Hypothalamus (tissue), 51 donors: ENCODE measurements at regions not wholly inside any gene's neighbourhood (a gene's known extent, or its start where the extent isn't known, plus 50 kb on each side); places are given as distances from the start of the nearest gene placed in this dataset.
A peak's percentile ranks its signal among the peaks of the same experiment; 100 is the strongest.
"Not testable (repeated sequence)": the region's sequence is repeated elsewhere in the genome, so short reads cannot be mapped to it uniquely, and the experiment has no call there.

ENCODE experiments used
- DNase-seq, 51 donors: peaks; one replicate each; lab custom pipeline; 2025; lab: John Stamatoyannopoulos, UW

DNA sequence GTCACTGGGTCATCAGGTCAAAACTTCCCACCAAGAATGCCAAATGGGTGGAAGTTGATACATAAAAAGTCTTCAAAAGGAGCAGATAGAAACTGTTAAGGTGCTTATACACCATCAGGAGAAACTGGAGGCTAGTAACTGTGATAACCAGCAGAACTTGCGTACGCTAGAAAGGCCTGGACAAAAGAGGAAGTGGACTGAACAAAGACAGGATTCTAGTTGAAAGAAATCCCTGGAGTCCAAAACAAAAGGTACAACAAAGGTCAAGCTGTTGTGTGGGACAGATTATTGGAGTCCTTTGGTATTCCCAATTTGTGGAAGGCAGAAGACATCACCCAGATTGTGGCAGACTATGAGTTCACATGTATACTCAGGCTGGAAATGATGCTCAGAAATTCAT is 215.8 kb upstream of the PBX1 start:
- DNase-seq: no peak

DNA sequence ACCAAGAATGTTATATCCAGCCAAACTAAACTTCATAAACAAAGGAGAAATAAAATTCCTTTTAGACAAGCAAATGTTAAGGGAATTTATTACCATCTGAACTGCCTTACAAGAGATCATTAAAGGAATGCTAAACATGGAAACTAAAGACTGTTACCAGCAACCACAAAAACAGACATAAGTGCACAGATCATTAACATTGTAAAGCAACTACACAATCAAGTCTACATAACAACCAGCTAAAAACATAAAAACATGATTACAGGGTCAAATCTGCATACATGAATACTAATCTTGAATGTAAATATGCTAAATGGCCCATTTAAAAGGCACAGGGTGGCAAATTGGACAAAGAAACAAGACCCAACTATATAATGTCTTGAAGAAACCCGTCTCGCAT is 211.0 kb upstream of the PBX1 start:
- DNase-seq: no peak

DNA sequence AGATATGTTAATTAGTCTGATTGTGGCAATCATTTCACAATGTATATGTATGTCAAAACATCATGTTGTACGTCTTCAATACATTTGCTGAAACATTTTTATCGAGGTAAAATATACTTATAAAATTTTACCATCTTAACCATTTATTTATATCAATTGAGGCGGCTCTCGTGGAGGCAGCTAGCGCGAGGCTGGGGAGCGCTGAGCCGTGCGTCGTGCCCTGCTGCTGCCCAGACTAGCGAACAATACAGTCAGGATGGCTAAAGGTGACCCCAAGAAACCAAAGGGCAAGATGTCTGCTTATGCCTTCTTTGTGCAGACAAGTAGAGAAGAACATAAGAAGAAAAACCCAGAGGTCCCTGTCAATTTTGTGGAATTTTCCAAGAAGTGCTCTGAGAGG is 202.5 kb upstream of the PBX1 start:
- DNase-seq: no peak

DNA sequence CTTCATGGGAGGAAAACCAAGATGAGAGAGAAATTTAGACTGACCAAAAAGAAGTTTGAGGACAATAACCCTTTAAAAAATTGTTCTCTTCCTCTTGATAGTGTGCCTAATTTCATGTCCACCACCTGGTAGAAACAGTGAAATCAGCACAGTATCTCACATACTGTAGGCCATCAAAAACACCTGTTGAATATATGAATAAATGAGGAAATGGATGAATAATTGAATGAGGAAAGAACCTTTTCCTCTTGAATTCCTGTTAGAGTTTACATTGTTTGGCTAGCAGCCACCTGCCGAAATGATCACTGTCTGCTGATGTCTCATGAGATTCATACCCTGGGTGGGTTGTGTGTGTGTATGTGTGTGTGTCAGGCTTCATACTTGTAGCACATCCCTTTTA is 198.7 kb upstream of the PBX1 start:
- no peak for DNase-seq

DNA sequence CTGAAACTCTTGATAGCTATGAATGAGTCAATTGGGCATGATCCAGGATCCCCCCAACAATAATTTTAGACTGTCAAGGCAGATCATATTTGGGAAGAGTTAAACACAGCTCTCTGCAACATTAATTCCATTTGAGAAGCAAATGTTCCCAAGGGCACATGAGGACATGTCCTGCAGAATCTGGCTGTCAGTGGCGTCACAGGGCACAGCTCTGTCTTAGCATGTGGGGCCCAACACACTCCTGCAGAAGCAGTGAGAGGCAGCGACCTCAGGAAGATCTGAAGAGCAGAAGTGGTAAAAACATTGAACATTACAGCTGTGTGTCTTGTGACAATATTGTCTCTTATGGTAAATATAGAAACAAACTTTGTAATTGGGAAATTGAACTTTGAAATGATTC is 197.1 kb upstream of the PBX1 start:
- DNase-seq: no peak

DNA sequence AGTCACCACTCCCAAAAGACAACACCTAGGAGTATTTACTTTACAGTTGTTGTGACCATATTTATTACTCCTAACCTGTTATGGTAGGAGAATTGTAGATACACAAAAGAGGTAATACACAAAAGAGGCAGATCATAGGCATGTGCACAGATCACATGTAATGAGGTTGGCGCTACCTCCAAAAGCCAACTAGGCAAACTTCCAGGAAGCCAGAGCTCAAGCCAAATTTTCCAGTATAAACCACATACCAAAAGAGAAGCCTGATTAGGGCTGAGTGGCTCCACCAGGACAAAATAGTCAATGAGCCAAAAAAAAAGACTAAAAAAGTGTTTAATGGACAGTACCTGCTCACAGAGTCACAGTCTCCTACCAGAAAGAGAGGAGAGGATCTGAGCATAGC is 195.0 kb upstream of the PBX1 start:
- no peak for DNase-seq

DNA sequence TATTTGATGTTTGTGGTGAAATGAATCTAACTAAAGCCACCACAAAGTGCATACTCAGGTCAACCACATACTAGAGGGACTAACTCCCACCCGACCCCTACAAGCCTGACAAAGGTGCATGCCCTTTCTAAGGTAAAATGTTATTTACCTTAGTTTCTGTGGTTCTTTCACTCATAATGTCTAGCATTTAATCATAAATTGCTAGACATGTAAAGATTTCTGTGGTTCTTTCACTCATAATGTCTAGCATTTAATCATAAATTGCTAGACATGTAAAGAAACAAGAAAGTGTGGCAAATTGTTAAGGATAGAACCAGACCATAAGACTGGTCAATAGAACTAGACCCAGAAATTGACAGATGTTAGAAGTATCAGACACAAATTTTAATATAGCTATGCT is 193.0 kb upstream of the PBX1 start:
- DNase-seq: no peak

DNA sequence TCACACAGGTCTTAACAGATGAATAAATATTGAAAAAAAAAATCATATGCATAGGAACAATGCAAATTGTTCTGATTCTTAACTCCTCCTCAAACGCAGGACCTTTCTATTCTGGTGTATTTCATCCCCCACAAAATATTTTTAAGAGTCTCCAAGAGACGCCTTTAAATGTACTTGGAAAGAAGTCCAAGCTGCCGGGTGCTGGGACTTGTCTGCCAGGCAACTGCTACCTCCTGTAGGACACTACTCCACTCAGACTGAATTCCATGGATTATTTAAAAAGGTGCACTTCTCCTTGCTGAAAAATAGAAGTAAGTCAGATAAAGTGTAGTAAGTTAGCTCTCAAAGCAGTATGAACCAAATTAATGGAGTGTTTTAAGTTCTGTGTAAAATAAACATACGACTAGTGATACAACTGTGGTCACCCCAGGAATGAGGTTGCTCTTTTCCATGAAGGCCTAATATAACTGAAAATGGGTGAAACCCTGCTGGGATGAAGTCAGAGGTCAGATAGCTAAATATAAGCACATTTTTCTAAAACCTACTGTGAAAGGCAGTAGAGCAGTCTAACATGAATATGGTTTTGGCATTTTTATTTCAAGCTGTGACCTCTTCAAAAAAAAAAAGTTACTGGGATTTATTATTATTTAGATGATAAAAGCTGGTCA is 189.2 kb upstream of the PBX1 start:
- DNase-seq: no peak

DNA sequence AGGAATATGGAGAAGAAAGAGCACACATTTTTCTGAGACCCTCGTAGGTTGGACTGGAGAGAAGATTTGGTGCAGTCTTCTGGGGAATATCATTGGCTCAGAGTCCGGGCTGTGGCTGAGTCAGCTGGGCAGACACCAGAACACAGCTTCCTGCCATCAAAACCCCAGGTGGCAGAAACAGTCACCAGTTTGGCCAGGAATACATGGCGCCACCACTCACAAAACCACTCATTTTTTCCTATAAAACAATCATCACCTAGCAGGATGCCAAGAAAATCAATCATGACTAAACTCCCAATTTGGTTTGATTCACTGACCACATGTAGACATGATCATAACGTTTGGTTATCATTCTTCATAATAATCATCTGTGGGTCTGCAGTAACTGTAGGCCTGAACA is 178.1 kb upstream of the PBX1 start:
- peak in 1 of 51 donors; percentile 1 for DNase-seq

DNA sequence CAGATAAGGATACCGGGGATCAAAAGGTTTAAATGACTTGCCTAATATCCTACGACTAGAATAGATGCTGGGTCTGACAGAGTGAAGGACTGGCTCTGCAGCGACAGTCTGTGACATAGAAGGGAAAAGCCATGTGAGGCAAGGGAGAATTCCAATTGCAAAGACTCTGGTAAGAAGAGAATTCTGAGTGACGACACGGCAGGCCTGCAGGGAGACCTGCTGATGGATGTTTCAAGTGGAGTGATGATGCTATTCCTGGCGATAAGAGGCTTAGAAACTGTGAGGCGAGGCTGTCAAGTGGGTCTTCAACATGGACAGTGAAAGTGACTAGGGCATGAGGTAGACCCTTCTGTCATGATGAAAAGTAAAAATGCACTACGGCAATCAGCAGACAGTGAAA is 176.6 kb upstream of the PBX1 start:
- no peak for DNase-seq

DNA sequence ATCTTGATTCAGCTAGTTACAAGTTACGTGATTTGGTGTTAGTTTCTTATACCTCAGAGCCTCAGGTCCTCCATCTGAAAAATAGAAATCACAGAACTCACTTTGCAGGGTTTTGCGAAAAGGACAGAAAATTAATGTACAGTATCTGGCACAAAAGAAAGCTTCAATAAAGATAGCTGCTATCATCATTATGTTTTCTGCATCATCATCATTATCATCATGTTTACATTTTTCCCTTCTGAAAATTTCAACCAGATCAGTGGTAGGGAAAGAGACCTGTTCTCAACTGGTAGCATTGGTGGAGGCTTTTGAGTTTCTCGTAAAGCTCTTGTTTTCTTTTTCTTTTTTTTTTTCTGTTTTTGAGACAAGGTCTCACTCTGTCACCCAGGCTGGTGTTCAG is 174.7 kb upstream of the PBX1 start:
- DNase-seq: no peak

DNA sequence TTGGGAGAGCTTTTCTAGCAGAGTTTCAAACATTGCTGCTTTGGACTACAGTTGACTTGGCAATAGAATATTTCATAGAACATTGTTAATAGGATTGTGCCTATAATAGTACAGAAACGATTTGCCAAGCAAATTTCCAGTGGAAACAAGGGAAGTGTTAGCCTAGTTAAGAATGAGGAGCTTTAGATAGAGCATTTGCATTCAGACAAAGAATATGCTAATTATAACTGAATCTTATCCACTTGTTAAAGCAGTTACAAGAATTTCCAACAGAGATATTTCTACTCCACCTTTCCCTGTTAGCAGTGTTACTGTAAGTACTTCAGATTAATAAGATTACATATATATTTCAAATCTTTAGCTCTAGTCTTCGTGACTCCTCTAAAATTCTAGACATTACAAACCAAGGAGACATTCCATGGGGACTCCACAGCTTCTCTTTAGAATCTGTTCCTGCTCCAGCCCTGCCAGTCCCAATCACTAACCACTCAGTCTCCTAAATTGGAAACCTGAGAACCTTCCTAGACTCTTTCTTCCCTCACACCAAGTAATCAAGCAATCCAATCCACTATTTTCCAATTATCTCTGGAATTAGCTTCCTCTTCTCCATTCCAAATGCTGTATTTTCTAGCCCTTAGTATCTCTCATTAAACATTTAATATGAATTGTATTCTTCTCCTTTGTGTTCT is 141.8 kb upstream of the PBX1 start:
- DNase-seq: peak in 1 of 51 donors; percentile 1

DNA sequence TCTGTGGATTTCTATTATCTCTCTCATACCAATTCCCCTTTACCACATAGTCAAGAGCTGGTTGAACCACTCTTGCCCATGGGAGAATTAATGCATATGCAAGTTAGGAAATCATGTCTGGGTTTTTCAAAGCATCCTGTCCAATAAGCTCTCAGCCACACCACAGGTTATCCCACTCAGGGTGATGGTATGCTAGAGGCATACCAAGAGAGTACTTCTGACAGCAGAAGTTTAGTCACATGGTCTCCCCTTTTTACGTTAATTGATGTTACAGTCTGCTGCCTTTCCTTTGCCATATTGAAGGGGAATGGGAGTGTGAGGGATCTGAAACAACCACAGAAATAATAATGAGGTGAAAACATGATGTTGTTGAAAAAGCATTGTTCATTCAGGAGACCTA is 135.8 kb upstream of the PBX1 start:
- DNase-seq: no peak

DNA sequence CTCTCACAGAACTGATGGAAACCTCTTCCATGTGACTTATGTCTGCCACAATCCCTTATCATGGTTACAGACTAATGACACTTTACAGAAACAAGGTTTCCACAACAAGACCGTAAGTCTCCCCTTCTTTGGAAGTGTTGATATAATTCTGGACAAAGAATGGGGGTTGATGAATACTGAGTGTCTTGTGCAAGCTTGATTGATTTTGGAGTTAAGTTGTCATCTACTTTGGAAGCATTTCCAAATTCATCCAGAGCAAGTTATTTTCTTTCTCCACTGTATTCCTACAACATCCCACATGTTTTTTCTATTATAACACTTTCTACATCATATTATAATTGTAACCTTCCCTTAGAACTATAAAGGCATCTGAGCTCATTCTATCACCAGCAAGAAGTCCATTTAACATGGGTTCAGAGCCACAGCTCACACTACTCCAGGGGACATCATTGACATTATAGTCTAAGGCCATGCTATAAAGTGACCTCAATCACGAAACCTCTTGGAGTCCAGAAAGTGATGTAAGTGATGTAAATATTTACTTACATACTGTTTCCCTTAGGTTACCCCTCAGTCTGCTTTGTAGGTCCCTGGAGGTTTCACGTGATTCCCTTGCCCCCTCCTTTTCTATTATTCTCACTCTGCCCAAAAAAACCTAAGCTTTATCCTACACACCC is 125.7 kb upstream of the PBX1 start:
- no peak for DNase-seq

DNA sequence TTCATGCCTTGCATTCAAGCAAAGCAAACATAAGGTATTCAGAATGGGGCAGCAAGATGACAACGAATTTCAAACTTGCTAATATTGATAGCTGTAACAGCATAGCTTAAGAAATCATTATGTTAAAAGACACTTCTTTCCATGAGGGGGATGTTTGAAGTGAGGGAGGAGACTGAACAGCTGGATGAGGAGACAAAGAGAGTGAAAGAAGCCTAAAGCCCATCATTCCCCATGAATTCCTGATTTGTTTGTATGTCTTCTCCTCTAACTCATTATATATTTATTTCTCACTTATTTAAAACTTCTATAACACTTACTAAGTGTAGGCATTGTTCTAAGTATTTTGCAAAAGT is 125.2 kb upstream of the PBX1 start:
- no peak for DNase-seq

DNA sequence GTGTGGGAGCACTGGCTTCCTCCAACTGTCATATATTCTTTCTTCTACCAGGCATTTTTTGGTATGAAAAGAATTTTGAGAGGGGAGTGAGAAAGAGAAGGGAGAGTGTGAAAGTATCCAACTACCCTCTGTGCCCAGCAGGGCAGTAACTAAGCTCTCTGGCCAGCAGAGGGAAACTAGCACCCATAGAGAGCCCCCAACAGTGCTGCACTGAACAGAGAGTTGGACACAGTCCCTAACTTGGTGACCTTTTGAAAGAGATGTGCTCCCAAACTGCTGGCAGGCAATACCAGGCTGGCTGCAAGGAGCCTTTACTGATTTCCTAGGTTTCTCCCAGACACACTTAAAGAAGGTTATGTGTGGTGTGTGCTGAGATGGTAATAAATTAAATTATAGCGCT is 118.8 kb upstream of the PBX1 start:
- DNase-seq: peak in 25 of 51 donors; percentile 1 to 44 (median 8)

DNA sequence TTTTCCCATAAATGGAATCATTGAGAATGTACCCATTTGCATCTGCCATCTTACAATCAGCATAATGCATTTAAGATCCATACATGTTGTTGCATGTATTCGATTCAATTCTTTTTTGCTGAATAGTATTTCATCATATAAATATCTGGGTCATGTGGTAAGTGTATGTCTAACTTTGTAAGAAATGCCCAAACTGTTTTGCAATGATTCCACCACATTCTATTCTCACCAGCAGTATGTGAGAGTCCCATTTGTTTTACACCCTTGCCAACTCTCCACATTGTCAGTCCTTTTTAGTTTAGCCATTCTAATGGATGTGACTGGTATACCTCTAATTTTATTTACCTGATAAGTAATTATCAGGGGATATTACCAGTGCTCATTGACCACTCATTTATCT is 115.8 kb upstream of the PBX1 start:
- no peak for DNase-seq

DNA sequence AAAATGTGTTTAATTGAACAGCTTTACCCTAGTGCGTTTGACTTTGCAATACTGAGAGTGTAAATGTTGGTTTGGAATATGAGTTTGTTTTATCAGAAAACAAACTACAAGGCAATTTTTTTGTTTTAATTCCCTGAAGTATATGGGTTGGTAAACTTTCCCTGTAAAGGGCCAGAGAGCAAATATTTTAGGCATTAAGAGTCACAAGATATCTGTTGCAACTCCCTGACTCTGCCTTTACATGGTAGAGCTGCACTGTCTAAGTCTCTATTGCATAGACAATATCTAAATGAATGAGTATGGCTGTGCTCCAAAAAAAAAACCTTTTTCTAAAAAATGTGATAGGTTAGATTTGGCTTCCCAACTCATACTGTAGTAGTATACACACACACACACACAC is 115.1 kb upstream of the PBX1 start:
- DNase-seq: no peak

DNA sequence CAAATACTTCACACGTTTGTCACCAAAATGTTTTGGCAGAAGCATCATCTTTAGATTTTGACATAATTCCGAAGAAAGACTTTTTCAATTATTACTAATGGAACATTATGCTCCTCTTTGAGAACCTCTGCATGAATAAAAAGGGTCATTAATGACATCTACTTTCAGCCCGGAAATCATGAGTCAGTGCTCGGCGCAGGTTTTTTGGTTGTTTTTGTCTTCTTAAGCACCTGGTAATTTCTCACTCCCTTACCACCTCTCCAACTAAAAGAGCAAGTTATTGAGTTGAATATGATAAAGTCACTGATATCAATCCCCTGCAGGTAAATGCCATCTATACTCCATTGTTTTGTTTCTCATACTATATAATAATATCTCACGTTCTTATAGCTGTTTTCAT is 113.0 kb upstream of the PBX1 start:
- DNase-seq: no peak

DNA sequence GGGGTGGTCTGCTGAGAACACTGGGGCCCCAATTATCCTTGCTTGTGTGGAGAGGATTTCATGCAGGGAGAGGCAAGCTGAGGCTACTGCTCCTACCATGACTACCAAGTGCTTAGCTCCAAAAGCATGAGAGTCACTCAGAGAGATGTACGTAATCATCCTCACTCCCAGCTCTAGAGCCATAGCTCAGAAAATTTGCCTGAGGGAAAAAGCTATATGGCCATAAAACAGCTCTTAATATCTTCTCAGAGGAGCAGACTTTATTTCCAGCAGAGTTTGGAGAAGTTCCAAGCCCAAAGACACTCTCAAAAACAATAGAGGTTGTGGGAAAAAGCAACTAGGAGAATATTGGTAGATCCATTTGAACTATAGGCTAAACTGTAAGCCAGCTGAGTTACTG is 106.4 kb upstream of the PBX1 start:
- DNase-seq: no peak

DNA sequence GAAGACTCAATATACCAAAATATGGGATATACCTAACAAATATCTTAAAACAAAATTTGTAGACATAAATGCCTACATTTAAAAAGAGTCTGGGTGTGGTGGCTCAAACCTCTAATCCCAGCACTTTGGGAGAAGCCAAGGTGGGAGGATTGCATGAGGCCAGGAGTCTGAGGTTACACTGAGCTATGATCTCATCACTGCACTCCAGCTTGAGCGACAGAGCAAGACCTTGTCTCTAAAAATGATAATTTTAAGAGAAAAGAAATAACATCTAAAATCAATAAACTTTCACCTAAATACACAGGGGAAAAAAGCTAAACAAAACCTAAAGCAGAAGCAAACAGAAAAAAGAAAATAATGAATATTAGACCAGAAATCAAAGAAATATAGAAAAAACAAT is 102.7 kb upstream of the PBX1 start:
- no peak for DNase-seq

DNA sequence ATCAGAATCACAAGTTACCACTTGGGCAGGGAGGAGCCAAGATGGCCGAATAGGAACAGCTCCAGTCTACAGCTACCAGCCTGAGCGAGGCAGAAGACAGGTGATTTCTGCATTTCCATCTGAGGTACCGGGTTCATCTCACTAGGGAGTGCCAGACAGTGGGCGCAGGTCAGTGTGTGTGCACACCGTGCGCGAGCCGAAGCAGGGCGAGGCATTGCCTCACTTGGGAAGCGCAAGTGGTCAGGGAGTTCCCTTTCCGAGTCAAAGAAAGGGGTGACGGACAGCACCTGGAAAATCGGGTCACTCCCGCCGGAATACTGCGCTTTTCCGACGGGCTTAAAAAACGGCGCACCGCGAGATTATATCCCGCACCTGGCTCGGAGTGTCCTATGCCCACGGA is 99.8 kb upstream of the PBX1 start:
- DNase-seq: not testable (repeated sequence)
